ENCODE measurements at regions not wholly inside any gene's neighbourhood (a gene's known extent, or its start where the extent isn't known, plus 50 kb on each side); places are given as distances from the start of the nearest gene placed in this dataset.

DNA sequence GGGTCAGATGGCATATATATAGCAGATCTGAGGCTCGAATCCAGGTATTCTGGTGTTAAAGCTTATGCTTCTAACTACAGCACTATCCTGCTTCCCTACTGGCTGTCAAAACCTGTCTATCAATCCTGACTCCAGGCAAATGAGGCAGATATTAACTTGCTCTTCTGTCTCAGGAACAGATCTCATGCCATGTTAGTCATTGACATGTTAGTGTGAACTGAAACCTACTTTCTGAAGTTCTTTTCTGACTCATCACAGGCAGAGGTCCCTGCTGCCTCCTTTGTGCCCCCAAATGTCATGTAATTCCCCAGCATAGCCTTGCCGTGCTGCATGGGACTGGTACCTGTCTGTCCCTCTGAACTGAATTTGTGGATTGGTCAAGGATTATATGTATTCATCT is 125.0 kb upstream of the SMAD3 start:
- H3T11ph ChIP-seq (ENCODE audit: low read length), result no peak overlapping the region

More for the DNA sequence above, 125.0 kb upstream of the SMAD3 start:
- Histone ChIP-seq H2BK20ac (ENCODE audit: low read depth, low read length, poor library complexity, severe bottlenecking) (no peak overlapping the region), H3K4me2 (ENCODE audit: insufficient read depth, insufficient read length, low read length) (no peak overlapping the region), H3K18ac (ENCODE audit: insufficient read length, low read depth, low read length) (no peak overlapping the region), H3K4ac (ENCODE audit: low read depth, low read length) (no peak overlapping the region), H3K9me3 (ENCODE audit: control insufficient read depth, low read depth, low read length) (no peaks in the 10 kb centered on the region), H4K20me1 (ENCODE audit: control insufficient read depth, insufficient read depth, insufficient read length) (no peaks in the 10 kb centered on the region), H3K27ac (ENCODE audit: insufficient read length, low read depth, low read length) (no peak overlapping the region), H3K56ac (ENCODE audit: insufficient read length, low read depth, low read length) (no peak overlapping the region), H4K5ac (ENCODE audit: insufficient read length, low read depth, low read length) (no peak overlapping the region), H3K23ac (ENCODE audit: insufficient read length, low read depth, low read length) (no peak overlapping the region), H4K8ac (replicated peaks; ENCODE audit: insufficient read length, low read depth, low read length) (no peak overlapping the region), H2AK5ac (ENCODE audit: insufficient read length, low read length) (no peak overlapping the region), H3K27me3 (ENCODE audit: insufficient read depth, low read length) (no peaks in the 10 kb centered on the region), H3K4me1 (ENCODE audit: insufficient read depth, low read length) (no peaks in the 10 kb centered on the region), H2BK5ac (ENCODE audit: insufficient read length, low read length) (no peak overlapping the region), H2BK120ac (ENCODE audit: low read depth, low read length, poor library complexity, severe bottlenecking) (no peak overlapping the region), H3K79me1 (ENCODE audit: insufficient read depth, low read depth, low read length, poor library complexity, severe bottlenecking) (no peaks in the 10 kb centered on the region), H3K79me2 (ENCODE audit: insufficient read depth, low read length) (no peaks in the 10 kb centered on the region), H2AFZ (ENCODE audit: low read length) (no peak overlapping the region), H3K23me2 (ENCODE audit: insufficient read length, low read depth, low read length, poor library complexity, severe bottlenecking) (no peaks in the 10 kb centered on the region), H2BK15ac (ENCODE audit: low read depth, low read length) (no peak overlapping the region), H4K91ac (ENCODE audit: insufficient read length, low read depth, low read length) (no peak overlapping the region), H3K9ac (ENCODE audit: extremely low read depth, insufficient read length, low read length) (no peak overlapping the region), H3K14ac (ENCODE audit: insufficient read depth, low read length) (no peak overlapping the region), H2BK12ac (ENCODE audit: insufficient read length, low read depth, low read length) (no peak overlapping the region)
- peaks cover 4 to 14% of the 10 kb centered on the region in 2 experiments; a peak in 2 of 4 replicates for H3K4me1 Mint-ChIP-seq
- WGBS (ENCODE audit: extremely low coverage, insufficient read length, low lambda C conversion rate), result no CpG with 5 or more reads among the region's 2 CpGs
- peaks cover 5% of the 10 kb centered on the region for H3K27me3 Mint-ChIP-seq (ENCODE audit: low read depth)
- H3K36me3 Mint-ChIP-seq (ENCODE audit: insufficient read depth in 1 of 3, low read depth in 3 of 3), result 0 out of 7 replicates have a peak, but pooled peaks cover 0 to 1% (median 0%) of the 10 kb centered on the region in 3 experiments
- no peak for DNase-seq
- H3K27ac Mint-ChIP-seq, result no peak overlapping the region
- TF ChIP-seq CTCF (conservative IDR thresholded peaks at IDR 0.05), result no peak
- peaks cover 0 to 3% of the 10 kb centered on the region in 2 experiments; a peak in 4 of 5 replicates for H3K9me3 Mint-ChIP-seq
- H3K4me3 Mint-ChIP-seq, result no peak overlapping the region

All from H9 (cell line).